OCI-LY7 (cell line): ENCODE measurements at regions not wholly inside any gene's neighbourhood (a gene's known extent, or its start where the extent isn't known, plus 50 kb on each side); places are given as distances from the start of the nearest gene placed in this dataset.

Source experiments
- BruUV-seq: library from RNA; stranded (reverse); fragments of 400-500 nt; replicated peaks from 2 replicates; lab custom pipeline; 2021; lab: Mats Ljungman, UMichigan
- CTCF ChIA-PET: fragments of 300-600 bp; sonication (Branson Sonifier 250); formaldehyde crosslinking; loops from one replicate; lab custom pipeline; 2022; ENCODE audit warnings: antibody characterized with exemption; ENCODE audit not compliant: unreplicated experiment; lab: Charles Lee
- POLR2A ChIA-PET: fragments of 300-600 bp; sonication (Branson Sonifier 250); formaldehyde crosslinking; loops from one replicate; lab custom pipeline; 2022; ENCODE audit warnings: antibody characterized with exemption; lab: Charles Lee
- DNase-seq: peaks from one replicate; pipeline ENCODE4 v3.0.0-alpha.2; 2015; ENCODE audit warnings: low spot score
- H2AFZ ChIP-seq: fragments of 200-600 bp; sonication (generic), shearing (Covaris generic); 2 replicates; pipeline ENCODE4 v1.6.1; 2014; ENCODE audit warnings: mild to moderate bottlenecking, antibody characterized with exemption, low read length, moderate library complexity
- H3K27ac ChIP-seq: fragments of 200-600 bp; sonication (generic); 2 replicates; pipeline ENCODE4 v1.5.1; 2014; ENCODE audit warnings: mixed run types, low read depth, mild to moderate bottlenecking, moderate library complexity, low read length, inconsistent platforms; ENCODE audit not compliant: poor library complexity, severe bottlenecking
- H3K36me3 ChIP-seq: fragments of 200-600 bp; sonication (generic); 2 replicates; pipeline ENCODE4 v1.6.1; 2014; ENCODE audit warnings: mild to moderate bottlenecking, antibody characterized with exemption, low read length, moderate library complexity, mixed read lengths; ENCODE audit not compliant: insufficient read depth
- H3K4me1 ChIP-seq: fragments of 200-600 bp; sonication (generic); 2 replicates; pipeline ENCODE4 v1.5.1; 2014; ENCODE audit warnings: mild to moderate bottlenecking, low read length; ENCODE audit not compliant: insufficient read depth, poor library complexity, severe bottlenecking
- H3K4me2 ChIP-seq: fragments of 200-600 bp; sonication (generic); 2 replicates; pipeline ENCODE4 v1.6.1; 2014; ENCODE audit warnings: mild to moderate bottlenecking, low read length
- H3K4me3 ChIP-seq: fragments of 200-600 bp; sonication (generic); 2 replicates; pipeline ENCODE4 v1.5.1; 2014; ENCODE audit warnings: mild to moderate bottlenecking, low read depth, low read length; ENCODE audit not compliant: poor library complexity, severe bottlenecking
- H3K79me2 ChIP-seq: fragments of 200-600 bp; sonication (generic); 2 replicates; pipeline ENCODE4 v1.6.1; 2016; ENCODE audit warnings: low read depth, mild to moderate bottlenecking, low read length, moderate library complexity, mixed read lengths; ENCODE audit not compliant: insufficient read depth
- H3K9me2 ChIP-seq: fragments of 200-600 bp; sonication (generic); 2 replicates; pipeline ENCODE4 v1.6.1; 2016; ENCODE audit warnings: mild to moderate bottlenecking, low read length, mixed read lengths; ENCODE audit not compliant: insufficient read depth
- H3K9me3 ChIP-seq: fragments of 200-600 bp; sonication (generic); 2 replicates; pipeline ENCODE4 v1.6.1; 2014; ENCODE audit warnings: mild to moderate bottlenecking, mixed run types, low read length, mixed read lengths
- H4K20me1 ChIP-seq: fragments of 200-600 bp; sonication (generic); 2 replicates; pipeline ENCODE4 v1.6.1; 2014; ENCODE audit warnings: mild to moderate bottlenecking, antibody characterized with exemption, low read length, moderate library complexity, mixed read lengths; ENCODE audit not compliant: insufficient read depth
- EZH2phosphoT487 ChIP-seq: fragments of 200-600 bp; sonication (generic); IDR thresholded peaks from 2 replicates; pipeline ENCODE4 v1.6.1; 2018; ENCODE audit warnings: low read depth, borderline replicate concordance, mild to moderate bottlenecking, mixed run types, antibody characterized with exemption, low read length, moderate library complexity, mixed read lengths
- intact Hi-C: fragments of 100-400 bp; cut with micrococcal nuclease; formaldehyde crosslinking; loops from one replicate; pipeline ENCODE4 v1.10.0; 2022; ENCODE audit not compliant: unreplicated experiment
- TF ChIP-seq, protein P1 (sequence below): fragments of 200-600 bp; sonication (generic); conservative IDR thresholded peaks from 2 replicates; pipeline ENCODE4 v1.5.1; 2014; ENCODE audit warnings: mild to moderate bottlenecking, antibody characterized with exemption, low read length, moderate library complexity, mixed read lengths

DNA sequence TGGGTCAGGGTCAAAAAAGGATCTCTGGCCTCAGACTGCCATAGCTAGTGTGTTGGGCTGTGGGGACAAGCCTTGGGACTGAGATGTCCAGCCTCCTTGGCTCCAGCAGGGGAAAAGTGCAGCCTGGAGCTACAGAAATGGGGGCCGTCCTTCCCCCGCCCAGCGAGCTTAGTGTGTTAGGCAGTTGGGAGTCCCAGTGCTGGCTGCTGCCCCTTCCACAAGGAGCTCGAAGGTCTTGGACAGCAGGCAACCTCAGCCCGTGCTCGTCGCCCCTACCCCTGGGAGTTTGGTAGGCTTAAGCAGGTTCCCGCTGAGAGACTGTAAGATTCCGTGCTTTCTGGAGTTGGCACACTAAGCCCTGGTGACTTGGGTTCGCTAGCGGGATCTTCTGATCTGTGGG, 293.0 kb upstream of the CDH12 start:
- no peaks in the 10 kb centered on the region for H3K36me3 ChIP-seq
- no peaks in the 10 kb centered on the region for H3K79me2 ChIP-seq
- no peak overlapping the region for H3K27ac ChIP-seq
- intact Hi-C loops, result no loop called here
- ChIA-PET POLR2A (no interaction called here), CTCF (no interaction called here)
- no peaks in the 10 kb centered on the region for H3K4me1 ChIP-seq
- no peak for DNase-seq
- no peak overlapping the region for H3K4me3 ChIP-seq
- TF ChIP-seq, protein P1, sequence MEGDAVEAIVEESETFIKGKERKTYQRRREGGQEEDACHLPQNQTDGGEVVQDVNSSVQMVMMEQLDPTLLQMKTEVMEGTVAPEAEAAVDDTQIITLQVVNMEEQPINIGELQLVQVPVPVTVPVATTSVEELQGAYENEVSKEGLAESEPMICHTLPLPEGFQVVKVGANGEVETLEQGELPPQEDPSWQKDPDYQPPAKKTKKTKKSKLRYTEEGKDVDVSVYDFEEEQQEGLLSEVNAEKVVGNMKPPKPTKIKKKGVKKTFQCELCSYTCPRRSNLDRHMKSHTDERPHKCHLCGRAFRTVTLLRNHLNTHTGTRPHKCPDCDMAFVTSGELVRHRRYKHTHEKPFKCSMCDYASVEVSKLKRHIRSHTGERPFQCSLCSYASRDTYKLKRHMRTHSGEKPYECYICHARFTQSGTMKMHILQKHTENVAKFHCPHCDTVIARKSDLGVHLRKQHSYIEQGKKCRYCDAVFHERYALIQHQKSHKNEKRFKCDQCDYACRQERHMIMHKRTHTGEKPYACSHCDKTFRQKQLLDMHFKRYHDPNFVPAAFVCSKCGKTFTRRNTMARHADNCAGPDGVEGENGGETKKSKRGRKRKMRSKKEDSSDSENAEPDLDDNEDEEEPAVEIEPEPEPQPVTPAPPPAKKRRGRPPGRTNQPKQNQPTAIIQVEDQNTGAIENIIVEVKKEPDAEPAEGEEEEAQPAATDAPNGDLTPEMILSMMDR, result no peak
- no peak for TF ChIP-seq EZH2phosphoT487
- H3K4me2 ChIP-seq, result no peak overlapping the region
- H3K9me3 ChIP-seq, result no peaks in the 10 kb centered on the region
- no peak overlapping the region for H2AFZ ChIP-seq
- no TSS peak for BruUV-seq
- H3K9me2 ChIP-seq, result no peaks in the 10 kb centered on the region
- no peaks in the 10 kb centered on the region for H4K20me1 ChIP-seq

DNA sequence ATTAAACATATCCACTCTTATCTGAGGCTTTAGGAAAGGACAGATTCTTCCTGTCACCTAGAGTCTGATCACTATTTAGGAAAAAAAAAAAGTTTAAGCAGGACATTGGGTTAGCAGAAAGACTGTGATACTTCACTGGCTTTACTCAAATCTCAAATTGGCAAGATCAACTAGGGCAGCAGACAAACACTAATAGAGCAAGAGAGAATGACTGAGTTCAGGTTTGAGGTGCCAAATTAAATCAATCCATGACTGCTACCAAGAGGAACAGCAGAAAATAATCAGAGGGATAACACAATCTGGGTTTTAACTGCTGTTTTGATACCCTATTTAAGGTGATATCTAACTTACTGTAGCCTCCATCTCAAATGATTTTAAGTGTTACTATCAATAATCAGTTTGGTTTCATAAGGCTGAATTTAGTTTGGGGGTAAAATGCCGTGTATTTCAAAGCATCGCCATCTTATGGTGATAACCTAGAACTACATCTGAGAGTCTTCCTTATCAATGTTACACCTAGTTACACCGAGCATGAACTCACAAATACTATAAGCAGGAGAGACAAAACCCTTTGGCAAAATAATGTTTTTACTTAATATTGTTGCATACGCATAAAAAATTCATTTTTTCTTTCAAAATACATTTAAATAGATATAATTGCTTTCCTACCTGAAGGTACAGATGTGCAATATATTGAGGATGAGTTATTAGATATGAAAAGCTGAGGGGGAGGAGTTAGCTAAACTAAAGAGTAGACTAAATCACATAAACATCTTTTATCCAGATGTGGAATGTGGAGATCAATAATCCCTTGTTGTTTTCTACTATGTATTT, 286.4 kb upstream of the CDH12 start:
- intact Hi-C loops, result no loop called here
- no TSS peak for BruUV-seq
- no peaks in the 10 kb centered on the region for H3K4me1 ChIP-seq
- H3K9me2 ChIP-seq, result no peaks in the 10 kb centered on the region
- H3K79me2 ChIP-seq, result no peaks in the 10 kb centered on the region
- no peaks in the 10 kb centered on the region for H3K36me3 ChIP-seq
- H4K20me1 ChIP-seq, result no peaks in the 10 kb centered on the region
- no peak overlapping the region for H2AFZ ChIP-seq
- no peak overlapping the region for H3K4me3 ChIP-seq
- no peak for TF ChIP-seq EZH2phosphoT487
- TF ChIP-seq, protein P1, result peak; percentile 70
- H3K4me2 ChIP-seq, result no peak overlapping the region
- ChIA-PET POLR2A (no interaction called here), CTCF (no interaction called here)
- H3K9me3 ChIP-seq, result no peaks in the 10 kb centered on the region
- DNase-seq, result peak; percentile 1
- H3K27ac ChIP-seq, result no peak overlapping the region

DNA sequence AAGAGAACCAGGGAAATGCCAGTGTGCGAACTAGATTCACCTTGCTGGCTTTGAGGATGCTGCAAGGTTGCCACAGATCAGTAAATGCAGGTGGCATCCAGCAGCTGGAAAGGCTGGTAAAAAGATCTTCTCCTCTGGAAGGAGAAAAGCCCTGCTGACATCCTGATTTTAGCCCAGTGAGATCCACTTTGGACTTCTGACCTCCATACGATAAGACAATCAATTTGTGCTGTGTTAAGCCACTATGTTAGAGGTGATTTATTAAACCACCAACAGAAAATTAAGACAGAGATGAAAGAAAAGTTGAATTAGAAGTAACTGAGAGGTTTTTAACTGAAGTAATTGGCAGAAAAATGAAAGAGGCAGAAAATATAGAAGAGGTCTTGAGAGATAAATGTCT, 283.8 kb upstream of the CDH12 start:
- ChIA-PET POLR2A (interaction anchor here (1.0 kb wide), 1 partner anchor 14 kb away, joined by 3 read pairs; no protein-coding TSS in a partner anchor), CTCF (no interaction called here)
- Histone ChIP-seq H3K9me3 (no peaks in the 10 kb centered on the region), H2AFZ (no peak overlapping the region), H4K20me1 (no peaks in the 10 kb centered on the region), H3K4me1 (no peaks in the 10 kb centered on the region), H3K27ac (no peak overlapping the region), H3K79me2 (no peaks in the 10 kb centered on the region), H3K4me2 (no peak overlapping the region), H3K9me2 (no peaks in the 10 kb centered on the region), H3K4me3 (no peak overlapping the region), H3K36me3 (no peaks in the 10 kb centered on the region)
- no TSS peak for BruUV-seq
- no peak for TF ChIP-seq EZH2phosphoT487
- TF ChIP-seq, protein P1, result no peak
- intact Hi-C loops, result no loop called here
- DNase-seq, result no peak
